ENCODE measurements at regions not wholly inside any gene's neighbourhood (a gene's known extent, or its start where the extent isn't known, plus 50 kb on each side); places are given as distances from the start of the nearest gene placed in this dataset.

DNA sequence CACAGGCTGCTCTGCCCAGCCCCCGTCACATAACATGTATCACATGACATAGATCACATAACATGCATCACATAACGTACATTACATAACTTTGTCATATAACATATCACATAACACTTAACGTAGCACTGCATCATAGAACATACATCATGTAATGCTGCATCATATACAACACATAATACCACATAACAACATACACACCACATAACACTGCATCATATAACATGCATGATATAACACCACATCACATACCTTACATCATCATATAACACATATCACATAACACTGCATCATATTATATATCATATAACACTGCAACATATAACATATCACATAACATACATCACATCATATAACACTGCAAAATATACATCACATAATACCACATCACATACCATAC, 83.8 kb downstream of the AXIN2 start:
- H3K36me3 Mint-ChIP-seq (ENCODE audit: low read depth): no peaks in the 10 kb centered on the region
- no peaks in the 10 kb centered on the region for H3K9me3 Mint-ChIP-seq
- no peak overlapping the region for H3K27ac Mint-ChIP-seq
- H3K27me3 Mint-ChIP-seq: peaks cover 7% of the 10 kb centered on the region
- ATAC-seq (replicated peaks): no peak
- no peak overlapping the region for H3K4me3 Mint-ChIP-seq
- no peaks in the 10 kb centered on the region for H3K4me1 Mint-ChIP-seq

DNA sequence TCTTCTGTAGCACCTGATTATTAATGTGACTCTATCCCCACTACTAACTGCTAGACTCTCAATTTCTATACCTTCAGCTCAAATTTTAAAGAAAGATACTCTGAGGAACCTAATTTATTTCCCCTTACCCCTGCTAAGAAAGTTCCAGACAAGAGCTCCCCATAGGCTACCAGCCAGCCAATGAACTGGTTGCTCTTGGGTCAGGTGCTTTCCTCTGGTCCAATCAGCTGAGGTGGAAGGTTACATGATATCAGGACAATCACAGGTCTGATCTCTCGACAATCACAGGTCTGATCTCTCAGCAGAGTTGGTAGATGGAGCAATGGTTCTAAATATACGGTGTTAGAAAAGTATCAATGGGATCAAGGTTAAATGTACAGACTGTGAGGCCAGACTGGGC, 86.8 kb downstream of the AXIN2 start:
- H3K4me1 Mint-ChIP-seq: peaks cover 5% of the 10 kb centered on the region
- ATAC-seq (replicated peaks): no peak
- H3K27ac Mint-ChIP-seq: no peak overlapping the region
- H3K9me3 Mint-ChIP-seq: no peaks in the 10 kb centered on the region
- no peaks in the 10 kb centered on the region for H3K36me3 Mint-ChIP-seq (ENCODE audit: low read depth)
- no peak overlapping the region for H3K4me3 Mint-ChIP-seq
- H3K27me3 Mint-ChIP-seq: peaks cover 11% of the 10 kb centered on the region

DNA sequence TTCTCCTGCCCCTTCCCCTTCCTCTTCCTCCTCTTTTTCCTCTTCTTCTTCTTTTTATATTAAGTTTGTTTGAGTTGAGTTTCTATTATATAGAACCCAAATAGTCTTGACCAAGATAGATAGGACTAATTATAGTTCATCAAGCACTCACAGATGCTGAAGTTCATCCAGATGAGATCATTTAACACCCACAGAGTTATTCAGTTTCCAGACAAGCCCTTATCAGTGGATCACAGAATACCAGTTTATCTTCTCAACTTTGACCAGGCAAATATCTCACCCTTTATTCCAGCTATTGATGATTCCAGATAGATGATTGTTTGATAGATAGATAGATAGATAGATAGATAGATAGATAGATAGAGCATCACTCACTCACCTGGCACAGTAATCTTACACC, 87.5 kb downstream of the AXIN2 start:
- Mint-ChIP-seq H3K9me3 (no peaks in the 10 kb centered on the region), H3K4me1 (peaks cover 5% of the 10 kb centered on the region), H3K27ac (no peak overlapping the region), H3K4me3 (no peak overlapping the region), H3K27me3 (peaks cover 11% of the 10 kb centered on the region), H3K36me3 (ENCODE audit: low read depth) (no peaks in the 10 kb centered on the region)
- no peak for ATAC-seq (replicated peaks)

DNA sequence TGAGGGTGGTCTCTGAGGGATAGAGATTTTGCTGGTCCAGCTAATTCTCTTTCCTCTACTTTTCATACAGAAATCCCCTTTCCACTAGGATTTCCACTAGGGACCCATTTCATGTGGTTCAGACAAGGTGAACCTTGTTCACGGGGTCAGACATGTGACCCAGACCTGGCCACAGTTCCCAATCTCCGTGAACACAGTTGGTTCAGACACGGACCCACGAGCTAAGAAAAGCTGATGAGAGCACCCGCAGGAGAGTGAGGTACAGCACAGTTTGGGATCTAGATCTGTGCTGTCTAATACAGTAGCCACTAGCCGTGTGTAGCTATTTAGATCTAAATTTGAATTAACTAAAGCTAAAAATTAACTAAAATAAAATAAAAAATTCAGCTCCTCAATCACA, 88.1 kb downstream of the AXIN2 start:
- ATAC-seq (replicated peaks): no peak
- H3K36me3 Mint-ChIP-seq (ENCODE audit: low read depth): no peaks in the 10 kb centered on the region
- peaks cover 11% of the 10 kb centered on the region for H3K27me3 Mint-ChIP-seq
- H3K27ac Mint-ChIP-seq: no peak overlapping the region
- no peaks in the 10 kb centered on the region for H3K9me3 Mint-ChIP-seq
- peaks cover 5% of the 10 kb centered on the region for H3K4me1 Mint-ChIP-seq
- no peak overlapping the region for H3K4me3 Mint-ChIP-seq

DNA sequence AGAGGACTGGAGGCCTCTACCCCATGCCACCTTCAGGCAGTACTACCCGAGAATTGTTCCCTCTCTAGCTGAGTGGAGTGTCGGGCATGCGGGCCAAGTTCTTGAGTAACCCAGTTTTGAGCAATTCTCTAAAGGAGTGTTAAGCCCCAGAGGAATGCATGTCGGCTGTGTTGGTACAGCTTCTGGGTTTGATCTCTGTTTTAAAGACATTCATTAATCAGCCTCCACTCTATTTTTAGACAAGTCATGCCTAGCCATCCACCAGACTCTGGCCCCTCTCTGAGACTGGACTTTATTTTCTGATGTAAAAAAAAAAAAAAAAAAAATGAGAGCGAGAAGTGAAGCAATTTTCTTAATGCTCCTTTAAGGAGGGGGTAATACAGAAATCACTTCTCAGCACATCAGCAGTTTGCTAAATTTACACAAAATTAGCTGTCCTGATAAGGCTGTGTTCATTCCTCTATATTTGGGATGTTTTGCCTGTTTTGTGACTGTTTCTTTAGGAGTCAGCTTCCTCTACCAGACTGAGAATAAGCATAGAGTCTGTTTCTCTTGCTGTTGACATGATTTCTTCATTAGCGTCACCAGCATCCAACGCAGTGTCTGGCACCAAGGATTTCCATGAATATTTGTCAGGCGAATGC, 88.7 kb downstream of the AXIN2 start:
- H3K4me1 Mint-ChIP-seq: peaks cover 5% of the 10 kb centered on the region
- H3K27ac Mint-ChIP-seq: no peak overlapping the region
- H3K27me3 Mint-ChIP-seq: peaks cover 11% of the 10 kb centered on the region
- H3K36me3 Mint-ChIP-seq (ENCODE audit: low read depth): no peaks in the 10 kb centered on the region
- H3K4me3 Mint-ChIP-seq: no peak overlapping the region
- no peak for ATAC-seq (replicated peaks)
- no peaks in the 10 kb centered on the region for H3K9me3 Mint-ChIP-seq

DNA sequence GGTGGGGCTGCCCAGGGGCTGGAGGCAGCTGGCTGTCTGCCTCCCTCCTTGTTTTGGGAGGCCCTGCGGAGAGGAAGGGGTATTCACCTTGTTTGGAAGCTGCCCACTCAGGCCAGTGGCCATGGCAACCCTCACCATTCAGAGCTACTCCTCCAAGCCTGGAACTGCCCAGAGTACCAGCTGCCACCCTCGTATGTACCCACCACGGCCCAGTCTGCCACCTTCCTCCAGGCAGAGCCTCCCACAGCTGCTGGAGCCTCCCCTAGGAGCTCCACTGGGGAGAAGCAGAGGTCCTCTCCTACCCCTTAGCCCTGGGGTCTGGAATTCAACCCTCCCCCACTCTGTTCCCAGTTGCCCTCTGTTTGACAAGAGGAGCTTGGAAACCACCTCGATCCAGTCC, 90.7 kb downstream of the AXIN2 start:
- Mint-ChIP-seq H3K9me3 (peaks cover 4% of the 10 kb centered on the region), H3K4me3 (no peak overlapping the region), H3K36me3 (ENCODE audit: low read depth) (no peaks in the 10 kb centered on the region), H3K27me3 (peaks cover 11% of the 10 kb centered on the region), H3K27ac (no peak overlapping the region), H3K4me1 (peaks cover 11% of the 10 kb centered on the region)
- no peak for ATAC-seq (replicated peaks)

DNA sequence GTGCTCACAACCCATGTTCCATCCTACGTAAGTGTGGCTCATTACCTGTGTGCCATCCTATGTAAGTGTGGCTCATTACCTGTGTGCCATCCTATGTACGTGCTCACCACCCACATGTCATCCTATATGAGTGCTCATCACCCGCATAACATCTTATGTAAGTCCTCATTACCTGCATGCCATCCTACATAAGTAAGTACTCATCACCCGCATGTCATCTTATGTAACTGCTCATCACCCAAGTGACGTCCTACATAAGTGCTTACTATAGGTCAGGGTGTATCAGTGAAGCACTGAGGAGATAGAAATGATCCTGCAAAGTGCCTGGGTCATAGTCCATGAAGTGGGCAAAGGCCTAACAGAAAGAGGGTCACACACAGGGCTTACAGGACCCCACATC, 93.1 kb downstream of the AXIN2 start:
- Mint-ChIP-seq H3K27ac (no peak overlapping the region), H3K4me1 (peaks cover 11% of the 10 kb centered on the region), H3K9me3 (peaks cover 4% of the 10 kb centered on the region), H3K36me3 (ENCODE audit: low read depth) (no peaks in the 10 kb centered on the region), H3K4me3 (no peak overlapping the region), H3K27me3 (peaks cover 10% of the 10 kb centered on the region)
- no peak for ATAC-seq (replicated peaks)

DNA sequence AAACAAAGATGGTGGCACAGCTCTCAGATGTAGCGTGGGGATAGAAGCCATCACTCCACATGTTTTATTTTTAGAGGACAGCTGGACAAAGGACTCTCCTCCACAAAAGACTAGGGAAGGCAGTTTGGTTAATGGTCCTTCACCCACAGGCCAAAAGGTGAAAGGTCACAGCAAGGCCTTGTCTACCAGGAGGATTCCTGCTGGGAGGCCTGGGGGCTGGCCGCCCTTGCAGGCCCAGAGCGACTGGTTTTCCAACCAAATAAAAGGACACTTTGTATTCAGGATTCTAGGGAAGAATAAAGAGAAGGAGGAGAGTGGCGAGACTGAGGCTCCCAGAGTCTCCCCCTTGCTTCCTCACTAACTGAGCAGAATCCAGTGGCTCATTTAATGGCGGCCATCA, 94.3 kb downstream of the AXIN2 start:
- ATAC-seq (replicated peaks): no peak
- Mint-ChIP-seq H3K9me3 (peaks cover 4% of the 10 kb centered on the region), H3K27me3 (peaks cover 7% of the 10 kb centered on the region)

DNA sequence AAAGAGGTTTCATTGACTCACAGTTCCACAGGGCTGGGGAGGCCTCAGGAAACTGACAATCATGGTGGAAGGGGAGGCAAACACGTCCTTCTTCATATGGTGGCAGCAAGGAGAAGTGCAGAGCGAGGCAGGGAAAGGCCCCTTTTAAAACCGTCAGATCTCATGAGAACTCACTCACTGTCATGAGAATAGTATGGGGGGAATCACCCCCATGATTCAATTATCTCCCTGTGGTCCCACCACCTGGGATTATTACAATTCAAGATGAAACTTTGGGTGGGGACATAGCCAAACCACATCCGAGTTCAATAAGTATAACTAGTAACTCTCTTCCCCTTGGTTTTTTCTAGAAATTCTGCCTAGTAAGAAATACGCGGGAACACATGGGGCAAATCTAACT, 94.9 kb downstream of the AXIN2 start:
- Mint-ChIP-seq H3K4me1 (peaks cover 11% of the 10 kb centered on the region), H3K27ac (no peak overlapping the region), H3K27me3 (peaks cover 7% of the 10 kb centered on the region), H3K9me3 (peaks cover 4% of the 10 kb centered on the region), H3K4me3 (no peak overlapping the region), H3K36me3 (ENCODE audit: low read depth) (no peaks in the 10 kb centered on the region)
- peak; percentile 93 for ATAC-seq (replicated peaks)

More for the DNA sequence above, 94.3 kb downstream of the AXIN2 start:
- no peak overlapping the region for H3K4me3 Mint-ChIP-seq
- peaks cover 11% of the 10 kb centered on the region for H3K4me1 Mint-ChIP-seq
- H3K27ac Mint-ChIP-seq: no peak overlapping the region
- no peaks in the 10 kb centered on the region for H3K36me3 Mint-ChIP-seq (ENCODE audit: low read depth)

DNA sequence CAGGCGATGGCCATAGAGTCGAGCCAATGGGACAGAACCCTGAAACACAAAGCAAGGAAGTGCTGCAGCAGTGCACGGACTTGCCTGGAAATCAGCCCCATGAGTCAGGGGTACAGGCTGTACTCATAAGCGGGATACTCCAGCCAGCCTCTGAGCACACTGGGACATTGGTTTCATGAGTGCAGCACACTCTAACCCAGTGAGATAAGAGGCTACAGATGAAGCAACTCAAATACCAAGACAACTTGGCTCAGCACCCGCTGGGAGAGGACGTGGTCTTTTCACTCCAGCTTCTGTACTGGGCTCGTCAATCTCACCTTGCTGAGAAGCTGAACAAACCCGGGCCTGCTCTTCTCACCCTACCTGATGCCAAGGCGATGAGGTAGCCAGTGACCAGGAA, 98.2 kb downstream of the AXIN2 start:
- Mint-ChIP-seq H3K27me3 (peaks cover 11% of the 10 kb centered on the region), H3K4me1 (peaks cover 7% of the 10 kb centered on the region), H3K4me3 (no peak overlapping the region), H3K9me3 (peaks cover 4% of the 10 kb centered on the region), H3K36me3 (ENCODE audit: low read depth) (no peaks in the 10 kb centered on the region), H3K27ac (no peak overlapping the region)
- ATAC-seq (replicated peaks): no peak

DNA sequence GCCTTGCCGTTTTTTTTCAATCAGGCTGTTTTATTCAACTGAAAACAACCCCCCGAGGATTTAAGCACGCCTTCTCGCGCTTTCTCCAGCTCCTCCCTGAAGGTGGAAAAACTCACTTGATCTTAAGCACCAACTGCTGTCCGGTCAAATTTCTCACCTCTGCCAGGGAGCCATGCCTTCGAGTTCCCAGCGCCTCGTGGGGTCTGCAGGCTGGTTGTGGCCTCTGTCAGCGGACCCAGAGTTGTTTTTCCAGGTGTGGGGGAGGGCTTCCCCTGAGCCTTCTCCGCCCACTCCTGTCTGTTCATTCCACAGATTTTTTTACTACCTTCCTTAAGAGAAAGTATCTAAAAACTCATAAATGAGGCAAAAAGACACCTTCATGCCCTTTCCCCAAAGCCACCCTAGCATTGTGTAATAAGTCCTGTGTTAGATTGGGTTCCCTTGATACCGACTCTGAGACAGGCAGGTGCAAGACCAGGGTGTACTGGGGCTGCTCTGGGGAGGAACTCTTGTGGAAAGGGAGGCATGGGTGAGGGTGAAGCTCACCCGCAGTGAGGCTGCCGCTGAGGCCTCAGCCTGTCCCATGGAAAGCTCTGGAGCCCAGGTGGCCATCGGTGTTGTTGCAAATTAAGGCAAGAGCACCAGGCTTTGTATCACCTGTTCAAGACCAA, 101.6 kb downstream of the AXIN2 start:
- no peak for ATAC-seq (replicated peaks)
- no peaks in the 10 kb centered on the region for H3K36me3 Mint-ChIP-seq (ENCODE audit: low read depth)
- H3K27me3 Mint-ChIP-seq: peaks cover 11% of the 10 kb centered on the region
- H3K4me3 Mint-ChIP-seq: no peak overlapping the region
- no peaks in the 10 kb centered on the region for H3K9me3 Mint-ChIP-seq
- H3K4me1 Mint-ChIP-seq: no peaks in the 10 kb centered on the region
- H3K27ac Mint-ChIP-seq: no peak overlapping the region

DNA sequence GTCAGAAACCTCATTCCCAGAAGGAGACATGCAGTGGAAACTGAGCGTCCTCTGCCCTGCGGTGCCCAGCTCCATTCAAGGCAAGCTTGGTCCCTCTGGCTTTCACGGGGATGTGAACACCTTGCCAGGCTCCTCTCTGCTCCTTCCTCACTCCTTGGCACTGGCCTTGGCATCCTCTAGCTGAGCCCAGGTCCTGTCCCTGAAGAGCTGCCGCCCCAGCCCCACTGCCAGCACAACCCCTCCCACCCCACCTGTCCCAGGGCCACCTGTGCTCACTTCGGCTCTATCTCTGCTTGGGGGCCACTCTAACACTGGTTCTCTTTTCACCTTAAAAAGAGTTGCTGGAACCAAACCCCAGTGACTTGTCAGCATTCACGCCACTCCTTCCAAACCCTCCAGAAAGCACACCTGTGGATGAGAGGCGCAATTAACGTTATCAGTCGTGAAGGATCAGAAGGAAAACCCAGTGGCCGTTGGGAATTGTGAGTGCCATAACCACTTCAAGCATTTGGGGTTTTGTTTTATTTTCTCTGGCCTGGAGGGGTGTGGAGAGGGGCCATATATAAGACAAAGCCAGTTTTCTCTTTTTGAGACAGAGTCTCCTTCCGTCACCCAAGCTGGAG, 103.7 kb downstream of the AXIN2 start:
- no peak overlapping the region for H3K27ac Mint-ChIP-seq
- no peak for ATAC-seq (replicated peaks)
- no peak overlapping the region for H3K4me3 Mint-ChIP-seq
- H3K4me1 Mint-ChIP-seq: no peaks in the 10 kb centered on the region
- H3K9me3 Mint-ChIP-seq: no peaks in the 10 kb centered on the region
- H3K27me3 Mint-ChIP-seq: peaks cover 8% of the 10 kb centered on the region
- no peaks in the 10 kb centered on the region for H3K36me3 Mint-ChIP-seq (ENCODE audit: low read depth)

DNA sequence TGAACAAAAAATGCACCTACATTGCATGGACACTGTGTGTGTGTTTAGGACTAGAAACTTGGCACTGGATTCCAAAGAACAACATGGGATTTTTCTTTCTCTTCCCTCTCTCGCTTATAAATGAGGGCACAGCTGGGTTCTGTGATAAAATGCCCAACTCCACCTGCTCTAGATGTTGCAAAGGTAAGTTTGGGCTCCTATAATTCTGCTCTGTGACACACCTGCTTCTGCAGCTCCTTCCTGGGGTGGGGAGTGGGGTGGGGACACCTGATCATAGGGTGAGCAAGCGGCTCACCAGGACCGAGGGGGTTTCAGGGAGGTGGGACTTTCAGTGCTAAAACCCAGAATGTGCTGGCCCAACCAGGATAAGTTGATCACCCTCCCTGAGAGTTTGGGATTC, 104.3 kb downstream of the AXIN2 start:
- Mint-ChIP-seq H3K4me1 (no peaks in the 10 kb centered on the region), H3K27me3 (peaks cover 8% of the 10 kb centered on the region), H3K9me3 (no peaks in the 10 kb centered on the region), H3K36me3 (ENCODE audit: low read depth) (no peaks in the 10 kb centered on the region), H3K4me3 (no peak overlapping the region), H3K27ac (no peak overlapping the region)
- no peak for ATAC-seq (replicated peaks)

DNA sequence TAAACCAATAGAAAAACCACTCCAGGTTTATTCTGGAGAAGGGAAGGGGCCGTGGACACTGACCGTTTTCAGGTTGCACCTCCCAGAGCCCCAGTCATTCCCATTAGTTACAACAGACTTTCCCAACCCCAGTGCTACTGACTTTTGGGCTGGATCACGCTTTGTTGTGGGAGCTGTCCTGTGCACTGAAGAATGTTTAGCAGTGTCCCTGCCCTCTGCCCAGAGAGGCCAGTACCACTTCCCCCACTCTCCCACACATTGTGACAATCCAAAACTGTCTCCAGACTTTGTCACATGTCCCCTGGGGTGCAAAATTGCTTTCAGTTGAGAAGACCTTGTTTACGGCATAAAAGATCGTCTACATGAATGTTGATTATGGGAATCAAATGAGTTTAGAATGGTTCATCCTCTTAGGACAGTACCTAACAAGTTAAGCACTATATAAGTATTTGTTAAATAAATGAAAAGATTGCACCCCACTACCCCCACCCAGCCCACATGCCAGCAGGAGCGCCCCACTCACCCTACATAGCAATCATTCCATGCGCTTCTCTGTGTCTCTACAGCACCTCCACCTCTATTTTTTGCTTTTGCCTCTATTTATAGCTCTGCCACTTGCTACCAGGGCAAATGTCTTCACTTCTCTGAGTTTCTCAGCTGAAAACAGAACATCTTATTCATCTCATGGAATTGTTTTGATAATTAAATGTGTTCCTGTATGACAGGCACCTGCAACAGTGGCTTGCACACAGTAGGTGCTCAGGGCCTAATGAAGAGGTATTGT, 104.9 kb downstream of the AXIN2 start:
- Mint-ChIP-seq H3K27ac (no peak overlapping the region), H3K36me3 (ENCODE audit: low read depth) (no peaks in the 10 kb centered on the region), H3K9me3 (no peaks in the 10 kb centered on the region), H3K27me3 (peaks cover 8% of the 10 kb centered on the region), H3K4me3 (no peak overlapping the region), H3K4me1 (no peaks in the 10 kb centered on the region)
- ATAC-seq (replicated peaks): no peak

DNA sequence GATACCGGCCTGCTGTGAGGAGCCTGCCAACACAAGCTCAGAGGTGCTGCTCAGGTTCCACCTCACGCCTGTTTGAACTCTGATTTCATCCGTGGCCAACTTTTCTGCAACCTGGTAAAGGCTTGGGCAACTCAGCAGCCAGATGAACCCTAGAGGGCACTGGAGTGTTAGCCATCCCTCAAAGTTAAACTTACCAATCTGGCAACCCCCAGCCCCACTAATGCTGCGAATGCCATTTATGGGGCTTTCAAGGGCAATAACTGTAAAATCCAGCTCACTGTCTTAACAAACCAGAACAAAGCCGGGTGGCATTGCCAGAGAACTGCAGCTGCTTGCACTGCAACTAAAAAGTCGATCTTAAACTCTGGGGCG, 105.5 kb downstream of the AXIN2 start:
- ATAC-seq (replicated peaks): no peak
- no peak overlapping the region for H3K27ac Mint-ChIP-seq
- no peaks in the 10 kb centered on the region for H3K36me3 Mint-ChIP-seq (ENCODE audit: low read depth)
- H3K4me1 Mint-ChIP-seq: no peaks in the 10 kb centered on the region
- H3K27me3 Mint-ChIP-seq: peaks cover 5% of the 10 kb centered on the region
- no peak overlapping the region for H3K4me3 Mint-ChIP-seq
- H3K9me3 Mint-ChIP-seq: no peaks in the 10 kb centered on the region
